Activated T-cell treated with anti-CD3 and anti-CD28 coated beads for 48 hours (primary cell): ENCODE measurements at regions not wholly inside any gene's neighbourhood (a gene's known extent, or its start where the extent isn't known, plus 50 kb on each side); places are given as distances from the start of the nearest gene placed in this dataset.

ENCODE experiments used
- DNase-seq: peaks from one replicate; pipeline ENCODE4 v3.0.0-alpha.2; 2020; ENCODE audit warnings: low read depth

- DNase-seq, result no peak
These were observed 52.9 kb upstream of the DLK1 start for GRCh38 chr14:100673807-100674154.

- DNase-seq, result no peak
These were observed 52.3 kb upstream of the DLK1 start for GRCh38 chr14:100674428-100674827.

DNA sequence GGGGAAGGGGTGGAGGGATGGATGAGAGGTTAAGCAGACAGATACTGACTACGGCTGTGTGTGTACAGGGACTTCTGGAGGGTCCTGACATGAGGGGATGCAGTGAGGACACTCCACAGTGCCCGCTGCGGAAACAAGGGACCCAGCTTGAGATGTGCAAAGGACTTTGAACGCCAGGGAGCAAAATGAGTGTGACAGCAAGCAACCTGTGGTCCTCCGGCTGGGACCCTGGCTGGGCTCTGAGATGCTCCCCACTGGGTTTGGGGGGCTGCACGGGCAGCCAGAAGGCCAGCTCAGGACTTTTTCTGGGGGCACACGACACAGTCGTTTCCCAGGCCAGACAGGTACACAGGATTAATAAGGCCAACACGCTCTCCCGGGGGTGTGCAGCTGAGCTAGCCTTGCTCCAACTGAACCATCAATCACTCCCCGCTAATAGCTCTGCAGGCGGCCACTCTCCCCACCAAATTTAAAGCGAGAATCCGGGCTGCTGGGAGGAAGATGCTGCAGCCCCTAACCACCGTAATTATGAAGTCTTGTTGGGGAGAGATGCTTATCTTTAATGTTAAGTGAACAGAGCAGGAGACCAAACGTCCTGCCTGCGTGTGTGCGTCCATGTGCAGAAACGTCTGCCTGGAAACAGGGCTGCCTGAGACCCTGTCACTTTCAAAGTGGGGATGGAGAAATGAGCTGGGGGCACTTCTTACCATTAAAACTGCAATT, 51.6 kb upstream of the DLK1 start:
- no peak for DNase-seq

DNA sequence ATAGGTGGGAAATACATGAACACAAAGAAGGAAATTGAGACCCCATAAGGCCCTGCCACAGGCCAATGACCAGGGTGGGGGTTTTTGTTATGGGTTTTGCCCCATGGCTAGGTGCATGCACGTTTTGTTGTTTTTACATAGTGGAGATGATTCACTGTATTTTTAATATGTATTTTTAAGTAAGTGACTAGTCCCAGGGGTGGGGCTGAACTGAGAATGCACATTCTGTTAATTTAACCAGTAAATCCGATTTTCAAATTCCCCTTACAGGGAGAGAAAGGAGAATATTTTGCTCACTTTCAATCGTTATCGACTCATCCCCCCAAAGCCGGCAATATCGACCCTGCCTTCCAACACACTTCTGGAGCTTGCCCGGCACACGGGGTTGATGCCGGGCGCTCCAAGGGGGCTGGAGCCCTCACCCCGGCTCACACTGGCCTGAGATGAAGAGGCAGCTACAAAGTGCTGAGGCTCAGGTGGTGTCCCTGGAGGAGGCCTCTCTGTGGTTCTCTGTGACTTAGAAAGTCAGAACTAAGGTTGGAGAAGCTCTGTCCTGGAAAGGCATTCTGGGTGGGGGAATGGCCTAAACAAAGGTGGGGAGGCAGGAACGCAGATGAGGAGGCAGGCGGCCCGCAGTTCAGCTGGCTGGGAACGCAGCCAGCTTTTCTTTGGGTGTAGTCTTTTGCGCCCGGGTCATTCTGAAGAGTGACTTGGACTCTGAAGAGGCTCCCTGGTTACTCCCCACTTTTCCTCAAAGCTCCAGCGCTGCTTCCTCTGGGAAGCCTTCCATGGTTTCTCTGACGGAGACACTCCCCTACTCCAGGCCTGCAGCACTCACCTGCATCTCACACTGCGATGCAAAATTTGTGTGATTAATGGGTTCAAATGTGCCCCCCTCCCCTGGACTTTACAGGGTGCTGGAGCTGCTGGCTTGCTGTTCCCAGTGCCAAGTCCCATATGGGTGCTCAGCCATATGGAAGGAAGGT, 50.7 kb upstream of the DLK1 start:
- DNase-seq, result no peak
